GM21528 (cell line): ENCODE measurements at regions not wholly inside any gene's neighbourhood (a gene's known extent, or its start where the extent isn't known, plus 50 kb on each side); places are given as distances from the start of the nearest gene placed in this dataset.

Experiments used
- ATAC-seq: cut with Tn5 transposase; IDR thresholded peaks from one replicate; pipeline ENCODE4 v1.9.1; 2021; ENCODE audit warnings: mild to moderate bottlenecking, moderate library complexity; ENCODE audit not compliant: unreplicated experiment, low FRiP score

DNA sequence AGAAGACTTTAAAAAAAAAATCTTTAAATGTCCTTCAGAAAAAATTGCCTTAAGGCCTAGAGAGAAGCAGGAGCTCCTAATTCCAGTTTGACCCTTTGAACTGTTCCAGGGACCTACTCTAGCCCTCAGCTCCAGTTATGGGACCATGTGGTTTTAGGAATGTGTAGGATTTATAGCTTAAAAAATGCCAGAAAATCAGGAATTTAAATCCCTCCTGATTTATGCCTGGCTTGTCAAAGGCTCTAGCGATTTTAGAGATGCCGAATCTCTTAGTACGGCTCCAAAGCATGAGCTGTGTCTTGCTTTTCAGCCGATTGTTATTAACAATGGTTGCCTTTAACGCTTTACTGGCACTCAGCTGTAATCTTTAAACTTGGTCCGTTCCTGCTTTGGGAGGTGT, 130.6 kb upstream of the NPVF start:
- no peak for ATAC-seq

DNA sequence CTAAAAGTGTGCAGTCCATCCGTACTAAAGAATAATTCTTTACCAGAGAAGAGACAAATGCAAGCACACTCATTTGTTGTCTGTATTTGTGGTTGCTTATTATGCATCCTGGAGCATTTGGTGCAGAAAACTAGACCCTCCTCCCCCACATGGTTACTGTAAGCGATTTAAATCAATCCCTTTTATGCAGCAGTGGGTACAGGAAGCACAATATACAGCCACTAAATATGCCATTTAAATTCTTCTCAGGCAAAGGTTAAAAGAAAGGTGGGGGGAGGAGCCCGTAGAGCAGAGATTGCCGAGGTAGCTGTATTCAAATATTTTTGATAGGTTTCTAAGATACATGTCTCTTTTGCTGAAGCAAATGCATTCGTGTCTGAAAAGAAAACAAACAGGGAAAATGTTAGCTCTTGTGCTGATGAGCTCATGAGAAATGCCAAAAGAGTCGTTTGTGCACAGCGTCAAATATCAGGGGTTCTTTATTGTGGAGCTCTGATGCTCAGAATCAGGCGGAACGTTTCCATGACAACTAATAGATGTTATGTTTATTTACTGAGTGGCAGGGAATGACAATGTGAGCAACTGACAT, 131.3 kb upstream of the NPVF start:
- no peak for ATAC-seq

DNA sequence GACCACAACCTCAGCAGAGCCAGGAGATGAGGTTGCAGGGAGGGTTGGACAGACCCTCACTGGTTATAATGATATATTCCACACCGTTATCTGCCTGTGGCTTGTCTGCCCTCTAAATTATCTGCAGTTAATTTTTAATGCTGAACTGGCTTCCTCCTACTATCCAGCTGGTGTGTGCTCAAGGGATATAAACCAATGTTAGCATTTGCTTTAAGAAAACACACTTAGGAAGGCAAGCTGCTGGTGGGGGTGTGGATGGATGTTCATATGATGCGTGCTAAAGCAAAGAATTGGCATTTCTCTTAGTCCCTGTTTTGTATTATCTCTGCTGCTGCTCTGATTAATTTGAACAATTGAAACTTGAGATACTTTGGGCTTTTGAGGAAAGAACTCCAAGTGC, 132.2 kb upstream of the NPVF start:
- ATAC-seq, result no peak

DNA sequence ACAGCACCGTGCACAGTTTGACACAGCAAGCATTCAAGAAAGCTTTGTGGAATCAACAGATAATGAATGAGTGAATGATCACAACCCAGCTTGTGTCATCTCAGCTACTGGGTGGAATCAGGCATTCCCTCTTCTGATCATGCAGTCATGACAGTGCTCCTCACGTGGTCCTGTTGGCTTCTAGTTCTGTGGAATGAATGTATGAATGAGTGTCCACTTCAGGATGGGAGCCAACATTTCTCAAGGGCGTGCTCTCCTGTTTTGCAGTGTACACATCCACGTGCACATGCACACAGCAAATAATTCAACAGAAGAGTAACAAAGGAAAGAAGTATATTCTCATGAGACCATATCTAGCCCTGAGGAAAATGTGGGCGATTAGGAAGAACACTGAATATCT, 133.1 kb upstream of the NPVF start:
- no peak for ATAC-seq

DNA sequence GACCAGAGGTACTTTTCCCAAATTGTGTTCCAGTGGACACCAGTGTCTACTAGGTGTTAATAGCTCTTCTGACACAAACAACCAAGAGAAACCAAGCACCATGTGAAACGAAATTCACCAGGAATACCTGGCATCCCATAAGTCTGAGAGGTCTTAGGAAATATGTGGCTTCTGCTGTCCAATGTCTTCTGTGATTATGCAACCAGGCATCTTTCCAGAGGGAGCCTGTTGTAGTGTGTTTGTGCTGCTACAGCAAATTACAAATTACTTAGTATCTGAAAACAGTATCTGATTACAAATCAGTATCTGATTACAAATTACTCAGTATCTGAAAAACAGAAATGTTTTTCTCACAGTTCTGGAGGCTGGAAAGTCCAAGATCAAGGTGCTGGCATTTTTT, 133.6 kb upstream of the NPVF start:
- no peak for ATAC-seq

DNA sequence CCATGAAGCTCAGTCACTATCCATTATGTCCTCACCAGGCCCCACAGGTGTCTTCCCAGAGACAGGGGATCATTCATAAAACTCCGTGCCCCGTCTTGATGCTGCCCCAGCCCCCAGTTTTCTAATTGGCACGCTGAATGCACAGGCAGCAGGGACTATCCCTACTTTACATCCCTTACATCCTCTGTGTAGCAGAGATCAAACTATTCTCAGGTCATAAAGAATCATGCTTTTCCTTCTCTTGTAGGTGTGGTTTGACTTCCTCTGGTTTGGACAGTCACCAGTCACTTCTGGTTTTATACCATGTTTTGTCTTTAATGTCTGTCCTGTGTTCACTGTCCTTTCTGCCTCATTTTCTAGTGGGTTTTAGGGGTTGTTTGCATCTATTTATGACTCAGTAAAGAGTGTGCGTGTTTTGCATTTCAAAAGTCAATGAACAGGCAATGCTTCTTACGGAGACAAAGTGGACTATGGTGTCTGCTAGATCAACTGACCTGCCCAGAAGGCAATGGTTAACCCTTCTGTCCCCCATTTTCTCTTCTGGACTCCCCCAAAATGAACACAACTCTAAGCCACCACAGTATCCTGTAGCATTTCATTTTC, 140.4 kb upstream of the NPVF start:
- no peak for ATAC-seq

DNA sequence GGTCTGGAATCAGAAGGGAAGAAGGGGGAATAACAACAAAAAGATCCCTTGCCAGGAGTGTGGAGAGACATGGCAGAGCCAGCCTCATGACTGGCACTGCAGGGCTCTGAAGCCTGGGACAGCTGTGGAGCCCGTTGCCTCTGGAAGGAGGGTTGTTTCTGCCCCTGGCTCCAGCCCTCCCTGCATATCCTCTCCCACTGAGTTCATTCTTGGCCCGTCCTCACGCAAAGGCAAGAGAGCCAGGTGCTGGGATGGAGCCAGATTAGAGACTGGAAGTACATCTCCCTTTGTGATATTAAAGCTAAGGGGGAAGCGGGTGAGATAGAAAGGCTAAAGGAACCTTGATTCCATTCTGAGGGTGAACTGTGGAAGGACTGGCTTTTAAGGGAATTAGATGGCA, 141.5 kb upstream of the NPVF start:
- no peak for ATAC-seq

DNA sequence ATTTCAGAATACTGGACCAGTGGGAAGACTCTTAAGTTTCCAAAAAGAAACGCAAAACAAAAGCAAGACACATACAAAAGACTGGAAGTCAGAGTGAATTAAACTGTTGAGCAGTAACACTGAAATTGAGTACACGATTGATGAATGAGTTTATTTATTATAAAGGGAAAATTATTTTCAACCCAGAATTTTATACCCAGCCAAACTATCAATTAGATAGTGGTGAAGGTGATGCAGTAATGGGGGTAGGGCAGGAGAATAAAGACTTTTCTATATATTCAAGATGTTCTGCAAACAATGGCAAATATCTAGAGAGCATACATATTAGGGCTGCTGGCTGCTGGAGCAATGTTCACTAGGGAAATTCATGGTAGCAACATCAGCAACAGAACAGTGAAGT, 143.7 kb upstream of the NPVF start:
- ATAC-seq, result no peak

DNA sequence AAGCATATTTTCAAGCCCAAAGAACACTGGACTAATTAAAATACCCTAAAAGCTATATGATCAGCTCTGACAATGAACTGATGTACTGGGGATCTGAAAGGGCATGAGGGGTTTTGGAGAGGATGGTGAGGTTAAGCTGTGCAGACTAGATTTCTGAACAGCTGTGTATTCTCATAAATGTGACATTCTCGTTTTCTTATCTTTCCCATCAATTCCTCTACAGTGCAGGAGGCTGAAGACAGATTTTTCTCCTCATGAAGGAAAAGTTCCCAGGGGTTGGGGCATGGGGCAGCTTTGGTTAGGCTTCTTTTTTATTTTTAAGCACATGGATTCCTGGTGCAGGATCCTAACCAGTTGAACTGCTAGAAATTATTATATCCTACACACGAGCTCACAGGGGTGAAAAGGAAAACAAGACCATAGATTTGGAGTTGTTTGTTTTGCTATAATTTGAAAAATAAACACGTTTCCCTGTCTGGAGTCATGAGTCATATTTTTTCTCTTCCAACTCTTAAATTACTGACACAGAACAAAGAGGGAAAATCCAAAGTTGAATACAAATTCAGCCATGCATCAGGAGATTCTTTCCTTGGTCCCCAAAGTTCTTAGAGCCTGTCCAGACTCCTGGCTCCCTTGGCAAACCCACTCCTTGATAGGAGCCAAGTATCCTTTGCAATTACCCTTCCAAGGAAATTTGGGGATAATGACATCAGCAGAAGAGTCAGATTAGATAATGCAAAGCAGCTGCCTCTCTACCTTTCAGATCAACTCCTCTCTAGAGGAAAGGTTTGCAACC, 147.7 kb upstream of the NPVF start:
- no peak for ATAC-seq

DNA sequence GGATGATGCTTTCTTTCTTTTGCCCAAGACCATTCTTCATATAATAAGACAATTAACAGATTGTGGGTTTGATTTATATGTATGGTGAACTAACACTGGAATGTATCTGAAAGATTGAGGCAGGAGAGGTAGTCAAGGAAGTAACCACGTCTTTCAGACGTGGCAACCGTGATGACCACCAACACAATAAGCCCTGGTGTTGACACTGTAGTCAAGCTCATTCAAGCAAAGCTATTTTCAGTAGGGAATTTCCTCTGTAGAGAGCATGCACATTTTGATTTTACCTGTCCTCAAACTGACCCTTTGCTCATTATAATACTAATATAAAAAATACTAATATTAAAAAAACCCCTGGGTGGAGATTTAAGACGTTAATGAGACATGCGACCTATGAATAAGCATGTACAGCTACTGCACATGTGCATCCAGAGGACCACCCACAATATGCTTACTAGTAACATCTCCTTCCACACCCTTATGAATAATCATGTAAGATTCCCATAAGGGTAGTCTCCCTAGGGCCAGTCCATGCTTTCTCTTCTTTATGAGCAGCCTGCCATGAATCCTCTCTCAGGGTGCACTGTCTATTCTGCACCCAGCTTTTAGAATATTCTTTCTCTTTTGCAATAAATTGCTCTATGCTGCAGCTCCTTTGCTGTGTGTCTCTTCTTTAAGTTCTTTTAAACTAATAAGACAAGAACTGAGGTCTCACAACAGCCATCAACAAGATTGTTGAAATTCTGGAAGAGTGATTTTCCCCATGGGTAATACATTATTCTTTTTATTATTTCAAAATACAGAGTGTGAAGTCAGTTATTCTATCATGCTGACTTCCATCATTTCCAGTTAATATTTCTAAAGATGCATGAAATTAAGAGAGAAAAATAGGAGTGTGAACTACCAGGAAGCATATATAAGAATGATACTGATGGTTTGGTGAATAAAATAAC, 151.3 kb upstream of the NPVF start:
- no peak for ATAC-seq

DNA sequence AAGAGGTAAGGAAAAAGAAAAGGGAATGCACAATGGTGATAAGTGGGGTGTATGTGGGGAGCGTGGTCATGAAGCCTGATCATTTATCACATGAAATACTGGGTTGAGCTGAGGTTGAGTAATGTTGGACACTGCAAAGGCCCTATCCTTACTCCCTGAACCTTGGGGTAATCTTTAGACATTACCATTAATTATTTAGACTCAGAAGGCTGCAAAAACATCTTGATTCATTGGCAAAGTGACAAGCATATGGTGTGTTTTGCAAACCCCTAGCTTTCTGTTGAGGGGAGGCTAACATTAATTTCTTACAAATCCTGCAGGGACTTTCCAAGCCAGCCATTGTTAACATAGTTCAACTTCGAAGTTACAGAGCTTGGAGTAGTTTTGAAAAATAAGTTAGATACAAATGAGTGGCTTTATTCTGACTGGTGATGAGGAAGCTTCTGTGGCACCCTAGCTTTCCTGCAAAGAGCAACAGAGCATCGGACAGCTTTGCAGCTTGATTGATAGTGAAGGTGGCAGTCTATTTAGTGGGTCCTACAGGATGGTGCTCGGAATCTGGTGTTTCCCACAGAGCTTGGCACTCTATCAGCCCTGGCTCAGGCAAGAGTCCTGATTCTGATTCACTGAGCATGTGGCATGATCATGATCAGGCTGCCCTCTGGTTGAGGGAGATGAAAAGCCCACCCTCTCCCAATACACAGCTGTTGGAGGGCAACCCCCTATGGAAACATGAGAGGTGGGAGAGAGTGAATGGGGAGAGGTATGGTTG, 153.7 kb upstream of the NPVF start:
- no peak for ATAC-seq

DNA sequence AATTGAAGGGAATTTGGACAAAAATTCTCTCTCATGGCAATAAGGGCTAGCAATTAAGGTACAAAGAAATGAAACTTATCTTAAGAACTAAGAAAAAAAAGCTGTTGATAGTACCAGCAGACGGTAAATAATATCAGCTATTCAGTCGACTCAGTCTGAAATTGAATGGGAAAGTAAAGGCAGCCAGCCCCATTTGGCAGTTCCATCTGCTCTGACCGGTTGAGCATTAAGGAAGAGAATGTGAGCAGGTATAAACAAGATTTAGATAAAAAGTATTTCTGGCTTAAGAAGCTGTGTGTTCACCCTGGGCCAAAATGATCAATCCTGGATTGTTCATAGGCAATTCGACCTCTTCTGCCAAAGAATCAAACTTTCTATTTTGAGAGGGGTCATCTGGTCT, 154.6 kb upstream of the NPVF start:
- ATAC-seq, result no peak

DNA sequence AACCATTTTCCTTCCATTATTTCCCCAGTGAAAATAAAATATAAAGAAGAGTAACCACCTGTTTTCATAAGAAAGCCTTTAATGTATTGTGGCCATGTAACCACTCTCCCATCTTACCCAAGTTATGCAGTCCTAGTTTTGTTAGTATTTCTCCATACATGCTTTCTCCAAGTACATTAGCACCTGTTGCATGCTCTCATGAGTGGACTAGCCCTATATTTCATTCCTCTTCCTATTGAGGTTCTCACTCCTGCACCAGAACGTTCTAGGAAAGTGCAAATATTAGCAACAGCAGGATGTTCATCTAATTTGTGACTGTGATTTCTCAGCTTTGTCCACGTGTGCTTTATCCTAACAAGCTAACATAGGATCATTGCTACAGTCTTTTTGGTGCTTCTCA, 155.1 kb upstream of the NPVF start:
- ATAC-seq, result no peak

DNA sequence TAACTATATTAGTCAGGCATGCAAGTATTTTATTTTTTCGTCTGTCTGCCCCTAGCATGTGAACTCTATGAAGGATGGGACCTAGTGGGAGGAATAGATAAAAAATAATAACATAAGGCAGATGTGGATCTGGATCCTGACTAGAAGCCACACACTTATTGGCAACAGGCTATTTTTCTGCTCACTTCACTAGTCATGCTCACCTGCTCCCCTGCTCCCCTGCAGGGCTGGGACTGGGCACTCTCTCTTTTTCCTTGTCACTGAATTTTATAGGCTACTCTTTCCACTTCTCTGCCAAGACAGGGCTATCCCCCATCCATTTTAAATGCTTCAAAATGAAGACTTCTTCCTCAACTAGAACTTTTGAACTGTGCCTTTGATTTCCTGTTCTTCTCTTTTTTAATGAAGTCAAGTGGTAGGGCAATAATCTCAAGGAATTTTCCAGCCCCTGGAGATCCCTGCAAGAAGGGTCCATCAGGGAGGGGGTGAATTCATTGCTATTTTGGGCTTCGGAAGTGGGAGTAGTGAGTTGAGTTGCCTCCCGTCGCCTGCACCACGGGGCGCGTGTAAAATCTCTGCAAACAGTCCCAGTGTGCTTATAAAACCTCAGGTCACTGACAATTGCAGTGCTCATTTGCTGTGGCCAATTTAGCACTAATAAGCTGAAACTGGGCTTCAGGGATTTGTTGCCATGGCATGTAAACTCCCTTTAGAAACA, 156.7 kb upstream of the NPVF start:
- ATAC-seq, result no peak

DNA sequence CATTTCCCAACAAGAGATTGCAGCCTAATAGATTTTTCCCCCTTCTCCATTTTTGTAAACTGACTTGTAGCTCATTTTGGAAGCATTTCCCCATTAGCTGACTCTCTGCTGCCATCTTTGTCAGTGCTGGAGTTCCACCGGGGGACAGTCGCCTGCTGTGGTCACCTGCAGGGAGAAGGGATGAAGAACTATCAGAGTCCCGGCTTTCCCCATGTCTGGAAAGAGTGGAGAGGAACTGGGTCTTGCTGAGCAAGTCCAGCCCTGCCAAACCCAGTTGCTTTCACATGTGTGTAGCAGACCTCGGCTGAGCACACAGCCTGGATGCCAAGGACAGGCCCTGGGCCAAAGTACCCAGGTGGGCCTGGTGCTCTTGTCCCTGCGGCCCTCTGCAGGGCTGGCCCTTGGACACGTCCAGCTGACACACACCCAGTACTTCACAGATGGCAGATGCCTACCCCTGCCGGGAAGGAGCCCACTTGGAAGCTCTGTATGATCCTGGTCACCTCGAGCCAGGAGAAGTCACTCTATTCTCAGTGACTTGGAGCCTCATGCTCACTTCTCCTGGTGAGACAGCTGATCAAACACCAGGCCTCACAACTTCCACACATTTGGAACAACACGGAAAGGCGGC, 157.3 kb upstream of the NPVF start:
- no peak for ATAC-seq

DNA sequence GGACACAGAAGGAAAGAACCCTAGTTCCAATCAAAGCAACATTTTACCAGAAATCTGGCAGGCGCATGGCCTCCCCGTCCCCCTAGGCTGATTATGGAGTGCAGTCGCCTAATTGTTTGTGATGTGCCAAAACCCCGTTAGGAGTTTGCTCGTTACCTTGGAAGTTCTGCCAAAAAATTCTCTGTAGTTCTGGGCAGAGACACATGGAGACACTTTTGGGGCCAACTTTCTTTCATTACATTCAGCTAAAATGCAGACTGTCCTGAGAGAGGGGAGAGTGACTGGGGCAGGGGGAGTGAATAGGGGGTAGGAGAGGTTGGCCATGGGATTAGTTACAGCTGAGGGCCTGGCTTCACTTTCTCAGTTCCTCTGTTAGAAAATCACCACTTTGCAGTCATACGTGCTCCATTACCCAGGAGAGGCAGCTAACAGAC, 158.0 kb upstream of the NPVF start:
- ATAC-seq, result no peak

DNA sequence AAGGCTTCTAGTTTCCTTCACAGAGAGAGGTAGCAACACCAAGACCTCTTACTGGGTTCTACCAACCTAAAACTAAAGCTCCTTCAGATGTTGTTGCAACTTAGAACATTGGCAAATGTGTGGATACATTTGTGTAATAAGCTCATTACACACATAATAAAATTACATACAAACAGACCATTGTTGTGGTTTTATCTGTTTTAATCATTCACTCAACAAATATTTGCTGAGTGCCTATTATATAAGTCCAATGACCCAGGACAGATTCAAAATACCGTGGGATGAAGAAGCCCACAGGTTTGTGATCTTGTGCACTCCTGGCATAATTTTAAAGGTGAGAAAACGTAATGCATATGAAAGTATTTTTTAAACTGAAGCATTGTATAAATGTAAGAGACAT, 160.4 kb upstream of the NPVF start:
- no peak for ATAC-seq

DNA sequence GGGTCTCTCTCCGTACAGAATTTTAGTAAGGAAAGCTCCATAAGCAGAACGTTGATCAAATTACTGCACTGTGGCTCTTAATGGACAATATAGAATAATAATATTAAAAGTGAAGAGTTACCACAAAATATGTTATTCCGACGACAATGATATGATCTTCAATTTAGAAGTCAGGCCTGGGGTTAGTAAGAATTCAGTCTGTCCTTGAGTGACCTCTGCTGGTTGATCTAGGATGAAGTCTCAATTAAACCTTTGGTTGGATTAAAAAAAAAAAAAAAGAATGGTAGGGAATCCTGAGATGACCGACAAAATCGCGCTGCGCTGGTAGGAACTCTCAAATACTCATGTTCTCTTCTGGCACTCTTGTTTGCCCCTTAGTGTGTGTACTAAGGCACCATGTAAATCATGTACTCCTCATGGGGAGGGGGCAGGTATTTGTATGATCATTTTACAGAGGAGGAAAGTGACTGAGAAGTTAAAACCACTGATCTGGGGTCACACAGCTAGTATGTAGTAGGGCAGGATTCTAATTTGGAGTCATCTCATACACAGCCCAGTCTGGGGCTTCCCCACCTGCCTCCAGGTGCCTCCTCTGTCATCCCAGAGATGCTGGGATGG, 161.3 kb upstream of the NPVF start:
- no peak for ATAC-seq
